Upper lobe of left lung (tissue), 4 donors: ENCODE measurements at regions not wholly inside any gene's neighbourhood (a gene's known extent, or its start where the extent isn't known, plus 50 kb on each side); places are given as distances from the start of the nearest gene placed in this dataset.

Experiments used
- EP300 ChIP-seq, 4 donors: sonication (generic); formaldehyde crosslinking; IDR thresholded peaks; one replicate each; pipeline ENCODE4 v1.5.1; 2017; ENCODE audit warnings: antibody characterized with exemption in 4 of 4, control low read depth in 2 of 4
- TF ChIP-seq, protein P1 (sequence below), 6 experiments: fragments of 450-650 bp in 4 of 6; fragments of 200-600 bp in 2 of 6; sonication (generic) in 2 of 6; IDR thresholded peaks; one replicate each; pipeline ENCODE4 v1.5.1; 2016 to 2019; ENCODE audit warnings: antibody characterized with exemption in 6 of 6

DNA sequence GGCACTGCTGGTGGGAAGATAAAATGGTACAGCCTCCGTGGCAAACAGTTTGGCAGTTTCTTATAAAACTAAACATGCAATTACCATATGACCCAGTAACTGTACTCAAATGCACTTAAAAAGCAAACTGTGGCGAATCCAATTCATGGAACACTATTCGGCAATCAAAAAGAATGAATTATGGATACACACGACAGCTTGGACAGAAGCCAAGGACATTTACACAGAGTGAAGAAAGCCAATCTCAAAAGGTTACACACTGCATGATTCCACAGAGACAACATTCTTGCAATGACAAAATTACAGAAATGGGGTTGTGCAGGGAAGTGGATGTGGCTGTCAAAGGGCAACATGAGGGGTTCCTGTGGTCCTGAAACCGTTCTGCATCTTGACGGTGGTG is 122.1 kb upstream of the IQSEC1 start:
- TF ChIP-seq, protein P1, sequence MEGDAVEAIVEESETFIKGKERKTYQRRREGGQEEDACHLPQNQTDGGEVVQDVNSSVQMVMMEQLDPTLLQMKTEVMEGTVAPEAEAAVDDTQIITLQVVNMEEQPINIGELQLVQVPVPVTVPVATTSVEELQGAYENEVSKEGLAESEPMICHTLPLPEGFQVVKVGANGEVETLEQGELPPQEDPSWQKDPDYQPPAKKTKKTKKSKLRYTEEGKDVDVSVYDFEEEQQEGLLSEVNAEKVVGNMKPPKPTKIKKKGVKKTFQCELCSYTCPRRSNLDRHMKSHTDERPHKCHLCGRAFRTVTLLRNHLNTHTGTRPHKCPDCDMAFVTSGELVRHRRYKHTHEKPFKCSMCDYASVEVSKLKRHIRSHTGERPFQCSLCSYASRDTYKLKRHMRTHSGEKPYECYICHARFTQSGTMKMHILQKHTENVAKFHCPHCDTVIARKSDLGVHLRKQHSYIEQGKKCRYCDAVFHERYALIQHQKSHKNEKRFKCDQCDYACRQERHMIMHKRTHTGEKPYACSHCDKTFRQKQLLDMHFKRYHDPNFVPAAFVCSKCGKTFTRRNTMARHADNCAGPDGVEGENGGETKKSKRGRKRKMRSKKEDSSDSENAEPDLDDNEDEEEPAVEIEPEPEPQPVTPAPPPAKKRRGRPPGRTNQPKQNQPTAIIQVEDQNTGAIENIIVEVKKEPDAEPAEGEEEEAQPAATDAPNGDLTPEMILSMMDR (IDR thresholded peaks at IDR 0.05): no peak
- no peak for TF ChIP-seq EP300 (IDR thresholded peaks at IDR 0.05)
